COLO829 (cell line): ENCODE measurements at regions not wholly inside any gene's neighbourhood (a gene's known extent, or its start where the extent isn't known, plus 50 kb on each side); places are given as distances from the start of the nearest gene placed in this dataset.
A peak's percentile ranks its signal among the peaks of the same experiment; 100 is the strongest.
"Not testable (repeated sequence)": the region's sequence is repeated elsewhere in the genome, so short reads cannot be mapped to it uniquely, and the experiment has no call there.

ENCODE experiments used
- DNase-seq: peaks from one replicate; pipeline ENCODE4 v3.0.0; 2012; ENCODE audit warnings: low spot score

GRCh38 chrX:134045372-134045771 is 60.0 kb upstream of the GPC3 start:
- DNase-seq: not testable (repeated sequence)

- DNase-seq: not testable (repeated sequence)
These were observed 81.7 kb upstream of the GPC3 start for GRCh38 chrX:134067107-134067506.

- DNase-seq: not testable (repeated sequence)
These were observed 86.5 kb upstream of the GPC3 start for GRCh38 chrX:134071899-134072298.

GRCh38 chrX:134073341-134073740 is 87.9 kb upstream of the GPC3 start:
- no peak for DNase-seq

GRCh38 chrX:134074151-134074550 is 88.8 kb upstream of the GPC3 start:
- no peak for DNase-seq

- no peak for DNase-seq
These were observed 90.7 kb upstream of the GPC3 start for GRCh38 chrX:134075894-134076718.

- no peak for DNase-seq
These were observed 110.0 kb upstream of the GPC3 start for GRCh38 chrX:134095366-134095765.

- no peak for DNase-seq
These were observed 116.2 kb upstream of the GPC3 start for GRCh38 chrX:134101636-134102035.

GRCh38 chrX:134115270-134115669 is 121.7 kb upstream of the CCDC160 start:
- DNase-seq: no peak

GRCh38 chrX:134137341-134137740 is 99.6 kb upstream of the CCDC160 start:
- DNase-seq: no peak

- no peak for DNase-seq
These were observed 97.9 kb upstream of the CCDC160 start for GRCh38 chrX:134139090-134139489.

GRCh38 chrX:134144231-134144630 is 92.8 kb upstream of the CCDC160 start:
- DNase-seq: peak; percentile 16

- no peak for DNase-seq
These were observed 90.5 kb upstream of the CCDC160 start for GRCh38 chrX:134146493-134146892.

- DNase-seq: no peak
These were observed 88.8 kb upstream of the CCDC160 start for GRCh38 chrX:134148172-134148692.

GRCh38 chrX:134158821-134159512 is 78.0 kb upstream of the CCDC160 start:
- no peak for DNase-seq

GRCh38 chrX:134161162-134161561 is 75.8 kb upstream of the CCDC160 start:
- no peak for DNase-seq

GRCh38 chrX:134162032-134162431 is 75.0 kb upstream of the CCDC160 start:
- DNase-seq: no peak

GRCh38 chrX:134163836-134164235 is 73.1 kb upstream of the CCDC160 start:
- no peak for DNase-seq

GRCh38 chrX:134167591-134168203 is 69.3 kb upstream of the CCDC160 start:
- DNase-seq: no peak

GRCh38 chrX:134171661-134172587 is 65.1 kb upstream of the CCDC160 start:
- no peak for DNase-seq

- DNase-seq: no peak
These were observed 64.3 kb upstream of the CCDC160 start for GRCh38 chrX:134172588-134173259.
